Right lobe of liver (tissue), 4 donors: ENCODE measurements at regions not wholly inside any gene's neighbourhood (a gene's known extent, or its start where the extent isn't known, plus 50 kb on each side); places are given as distances from the start of the nearest gene placed in this dataset.

Source experiments
- POLR2A ChIP-seq: fragments of 450-650 bp; IDR thresholded peaks from one replicate; pipeline ENCODE4 v1.6.1; 2017; ENCODE audit warnings: antibody characterized with exemption, mild to moderate bottlenecking
- TF ChIP-seq, protein P1 (sequence below), 4 donors: fragments of 200-600 bp in 3 of 4; fragments of 450-650 bp in 1 of 4; IDR thresholded peaks; one replicate each; pipeline versions ENCODE4 v1.5.1 to v1.8.0; 2016 to 2022; ENCODE audit warnings: antibody characterized with exemption in 4 of 4, mild to moderate bottlenecking in 2 of 4
- donor health status: DM: no; HTN: no; CAD: no.
- donor health status: DM: no; HTN: no; CAD: no.
- donor health status: DM: no; HTN: yes; CAD: no.

DNA sequence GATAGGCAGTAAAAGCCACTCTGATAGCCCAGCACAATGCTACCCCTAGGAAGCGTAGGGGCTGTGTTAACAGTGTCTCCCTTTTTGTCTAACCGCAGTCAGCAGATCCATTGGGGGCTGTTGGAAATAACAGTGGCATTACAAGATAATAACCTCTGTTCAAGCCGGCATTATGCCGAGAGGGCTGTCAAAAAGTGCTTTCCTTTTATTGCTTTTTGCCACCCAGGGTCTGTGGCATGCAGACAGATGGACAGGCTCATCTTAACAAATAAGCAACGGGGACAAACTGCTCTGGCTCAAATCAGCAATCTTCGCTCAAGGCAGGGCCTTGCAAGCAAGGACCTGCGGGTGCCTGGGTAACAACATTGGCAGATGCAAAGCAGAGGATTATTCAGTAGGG is 123.3 kb downstream of the TLR4 start:
- no peak for TF ChIP-seq POLR2A
- TF ChIP-seq, protein P1, sequence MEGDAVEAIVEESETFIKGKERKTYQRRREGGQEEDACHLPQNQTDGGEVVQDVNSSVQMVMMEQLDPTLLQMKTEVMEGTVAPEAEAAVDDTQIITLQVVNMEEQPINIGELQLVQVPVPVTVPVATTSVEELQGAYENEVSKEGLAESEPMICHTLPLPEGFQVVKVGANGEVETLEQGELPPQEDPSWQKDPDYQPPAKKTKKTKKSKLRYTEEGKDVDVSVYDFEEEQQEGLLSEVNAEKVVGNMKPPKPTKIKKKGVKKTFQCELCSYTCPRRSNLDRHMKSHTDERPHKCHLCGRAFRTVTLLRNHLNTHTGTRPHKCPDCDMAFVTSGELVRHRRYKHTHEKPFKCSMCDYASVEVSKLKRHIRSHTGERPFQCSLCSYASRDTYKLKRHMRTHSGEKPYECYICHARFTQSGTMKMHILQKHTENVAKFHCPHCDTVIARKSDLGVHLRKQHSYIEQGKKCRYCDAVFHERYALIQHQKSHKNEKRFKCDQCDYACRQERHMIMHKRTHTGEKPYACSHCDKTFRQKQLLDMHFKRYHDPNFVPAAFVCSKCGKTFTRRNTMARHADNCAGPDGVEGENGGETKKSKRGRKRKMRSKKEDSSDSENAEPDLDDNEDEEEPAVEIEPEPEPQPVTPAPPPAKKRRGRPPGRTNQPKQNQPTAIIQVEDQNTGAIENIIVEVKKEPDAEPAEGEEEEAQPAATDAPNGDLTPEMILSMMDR (IDR thresholded peaks at IDR 0.05): no peak
